Fibroblast of skin of right biceps (primary cell): ENCODE measurements at regions not wholly inside any gene's neighbourhood (a gene's known extent, or its start where the extent isn't known, plus 50 kb on each side); places are given as distances from the start of the nearest gene placed in this dataset.

Experiments
- DNase-seq: peaks from one replicate; pipeline ENCODE4 v3.0.0-alpha.2; 2013

DNA sequence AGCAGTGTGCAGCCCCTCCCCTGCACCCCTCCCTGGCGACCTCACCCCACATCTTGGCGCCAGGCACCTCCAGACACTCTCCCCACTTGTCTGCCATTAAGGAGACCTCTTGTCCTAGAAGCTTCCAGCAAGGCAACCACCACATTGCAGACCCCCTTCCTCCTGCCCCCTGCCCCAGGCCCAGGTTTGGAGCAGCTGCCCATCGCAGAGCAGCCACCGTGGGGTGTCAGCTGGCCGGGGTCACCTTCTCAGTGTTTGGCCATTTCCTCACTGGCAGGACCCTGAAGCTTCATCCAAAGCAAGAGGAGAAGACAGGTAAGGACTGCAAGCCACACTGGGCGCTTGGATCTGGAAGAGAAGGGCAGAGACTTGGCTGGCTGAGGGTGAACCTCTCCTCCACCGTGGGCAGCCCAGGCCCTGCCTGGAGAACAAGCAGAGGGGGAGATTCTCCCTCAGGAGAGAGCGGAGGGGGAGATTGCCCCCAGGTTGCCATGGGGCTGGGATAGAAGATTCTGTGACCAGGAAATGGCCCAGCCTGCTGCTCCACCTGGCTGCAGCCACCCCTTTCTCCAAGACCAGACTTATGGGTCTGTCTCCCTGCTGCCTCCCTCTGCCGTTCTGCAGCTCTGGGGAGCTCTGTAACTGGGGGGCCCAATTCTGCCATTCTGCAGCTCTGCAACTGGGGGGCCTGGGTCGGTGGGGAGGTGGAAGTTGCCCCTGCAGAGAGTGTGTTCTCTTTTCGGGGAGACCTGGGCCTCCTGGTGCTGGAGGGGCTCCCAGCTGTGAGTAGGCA, 72.9 kb upstream of the C14orf180 start:
- no peak for DNase-seq

DNA sequence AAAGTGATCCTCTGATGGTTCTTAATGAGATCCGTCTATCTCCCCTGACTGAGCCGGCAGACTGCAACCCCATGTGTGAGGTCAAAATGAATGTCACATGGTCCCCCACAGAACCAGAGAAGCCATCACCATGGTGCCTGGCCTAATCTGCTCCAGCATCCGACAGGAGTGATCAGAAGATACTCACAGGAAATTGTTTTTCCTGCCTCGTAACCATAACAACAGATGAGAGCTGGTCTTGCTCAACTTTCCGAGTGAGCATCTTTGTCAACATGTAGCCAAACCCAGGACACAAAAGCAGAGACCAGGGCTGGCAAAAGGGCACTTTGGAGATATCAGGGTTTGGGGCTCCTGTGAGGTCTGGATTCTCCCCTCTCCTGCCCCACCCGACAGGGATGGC, 72.1 kb upstream of the C14orf180 start:
- DNase-seq = no peak

GRCh38 chr14:104509673-104510072, 69.9 kb upstream of the C14orf180 start:
- no peak for DNase-seq

GRCh38 chr14:104510216-104510615, 69.3 kb upstream of the C14orf180 start:
- no peak for DNase-seq

- no peak for DNase-seq
These were observed 68.6 kb upstream of the C14orf180 start for GRCh38 chr14:104510794-104511611.

DNA sequence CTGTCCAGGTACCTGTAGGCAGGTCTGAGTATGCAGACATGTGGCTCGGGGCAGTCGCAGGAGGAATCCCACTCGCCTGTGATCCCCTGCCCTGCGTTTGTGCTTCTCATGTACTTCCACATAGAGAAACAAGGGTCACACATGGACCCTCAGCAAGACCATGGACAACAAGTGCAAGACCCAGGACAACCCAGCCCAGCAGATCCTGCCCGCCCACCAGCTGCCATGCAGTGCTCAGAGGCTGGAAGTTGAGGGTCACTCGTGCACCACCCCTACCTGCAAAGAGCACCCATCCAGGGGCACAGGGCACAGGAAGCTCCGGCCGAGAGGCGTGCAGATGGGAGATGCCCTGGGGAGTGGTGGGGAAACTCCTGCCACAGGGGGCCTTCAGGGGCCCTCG, 67.5 kb upstream of the C14orf180 start:
- DNase-seq = no peak

DNA sequence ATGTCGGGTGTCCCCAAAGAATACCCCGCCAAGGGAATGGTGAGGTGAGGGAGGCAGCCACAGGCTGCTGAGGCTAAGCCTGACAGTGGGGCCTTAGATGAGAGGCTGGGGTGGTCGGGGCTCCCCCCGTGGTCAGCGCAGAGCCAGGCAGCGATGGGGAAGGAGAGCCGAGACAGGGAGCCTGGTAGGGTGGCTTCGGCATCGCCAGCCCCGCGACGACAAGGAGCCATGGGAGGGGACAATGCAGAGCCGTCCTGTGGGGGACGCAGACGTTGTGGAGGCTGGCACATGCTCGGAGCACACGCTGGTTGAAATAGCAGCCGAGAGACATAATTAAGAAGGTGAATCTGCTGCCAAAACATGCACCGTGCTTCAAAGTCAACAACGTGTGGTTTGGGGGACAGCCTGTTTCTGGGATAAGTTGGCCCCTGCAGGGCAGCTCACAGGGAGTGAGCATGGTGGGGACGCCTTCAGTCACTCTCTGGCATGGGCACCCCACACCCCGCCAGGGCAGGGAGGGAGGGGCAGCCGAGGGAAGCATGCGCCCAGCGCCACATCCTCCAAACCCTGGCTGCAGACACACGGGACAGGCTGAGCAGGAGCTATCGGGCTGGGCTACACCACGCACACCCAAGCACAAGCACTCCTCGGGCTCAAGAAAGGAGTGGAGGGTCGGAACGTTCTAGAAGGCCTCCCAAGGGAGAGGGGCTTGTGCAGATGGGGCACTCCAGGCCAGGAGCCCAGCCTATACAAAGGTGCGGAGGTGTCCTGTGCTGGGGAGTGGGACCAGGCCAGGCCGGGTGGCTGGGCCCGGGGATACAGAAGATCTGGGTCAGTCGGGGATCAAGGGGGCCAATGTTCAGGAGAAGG, 66.6 kb upstream of the C14orf180 start:
- no peak for DNase-seq

GRCh38 chr14:104513641-104514046, 65.9 kb upstream of the C14orf180 start:
- DNase-seq = no peak

- DNase-seq = no peak
These were observed 65.3 kb upstream of the C14orf180 start for GRCh38 chr14:104514156-104514848.

- DNase-seq = no peak
These were observed 64.3 kb upstream of the C14orf180 start for GRCh38 chr14:104515059-104515810.

DNA sequence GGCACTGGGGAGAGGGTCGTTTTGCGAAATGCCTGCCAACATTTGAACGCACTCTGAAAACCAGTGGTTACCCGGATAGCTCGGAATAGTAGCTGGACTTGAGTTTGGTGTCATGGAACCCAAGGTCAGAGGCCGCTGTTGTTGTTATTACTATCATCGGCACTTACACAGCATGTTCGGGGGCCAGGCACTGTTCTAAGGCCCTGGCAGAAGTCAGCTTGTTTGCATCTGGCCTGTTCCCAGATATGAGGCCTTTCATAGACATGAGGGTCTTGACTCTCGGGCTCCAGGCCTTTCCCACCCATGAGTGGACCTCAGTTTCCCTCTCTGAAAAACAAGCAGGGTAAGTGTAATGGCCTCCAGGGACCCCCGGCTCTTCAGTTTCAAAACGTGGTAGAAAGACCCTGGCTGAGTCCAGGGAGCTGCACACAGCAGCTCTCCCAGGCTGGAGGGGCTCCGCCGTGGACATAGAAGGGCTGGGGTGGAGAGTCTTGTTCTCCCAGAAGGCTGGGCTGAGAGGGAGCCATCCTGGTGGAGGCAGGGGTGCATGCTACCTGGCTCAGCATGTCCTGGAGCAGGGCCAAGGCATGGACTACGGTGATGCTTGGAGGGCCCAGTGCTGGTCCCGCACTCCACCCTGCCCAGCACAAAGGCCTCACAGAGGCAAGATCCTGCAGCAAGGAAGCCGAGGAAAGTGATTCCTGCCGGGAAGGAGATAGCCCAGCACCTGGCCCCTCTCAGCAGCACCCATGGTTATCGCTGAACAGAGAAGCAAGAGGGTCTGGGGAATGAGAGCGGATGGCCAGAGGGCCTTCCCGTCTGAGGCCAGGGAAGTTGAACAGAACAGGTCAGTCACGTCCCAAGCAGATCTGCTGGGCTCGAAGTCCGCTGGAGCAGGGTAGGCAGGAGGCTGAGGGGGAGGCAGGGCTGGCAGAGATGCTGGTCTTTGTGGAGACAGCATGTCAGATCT, 63.5 kb upstream of the C14orf180 start:
- DNase-seq = no peak

GRCh38 chr14:104516906-104517305, 62.7 kb upstream of the C14orf180 start:
- no peak for DNase-seq

DNA sequence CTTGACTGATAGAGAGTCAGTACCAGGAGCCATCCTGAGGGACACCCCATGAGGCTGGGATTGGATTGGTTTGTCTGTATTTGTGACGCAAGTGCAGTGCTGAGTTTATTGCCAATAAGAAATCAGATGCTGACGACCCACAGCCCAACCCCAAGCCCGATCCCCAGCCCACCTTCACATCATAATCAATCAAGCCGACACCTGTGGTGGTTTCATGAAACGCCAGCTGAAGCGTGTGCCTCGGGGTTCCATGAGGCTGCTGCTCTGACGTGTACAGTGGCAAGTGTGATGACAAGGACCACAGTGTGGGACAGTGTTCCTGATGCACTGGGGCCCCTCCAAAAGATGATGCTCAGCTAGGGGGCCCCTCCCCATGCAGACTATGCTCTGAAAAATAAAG, 62.1 kb upstream of the C14orf180 start:
- no peak for DNase-seq

DNA sequence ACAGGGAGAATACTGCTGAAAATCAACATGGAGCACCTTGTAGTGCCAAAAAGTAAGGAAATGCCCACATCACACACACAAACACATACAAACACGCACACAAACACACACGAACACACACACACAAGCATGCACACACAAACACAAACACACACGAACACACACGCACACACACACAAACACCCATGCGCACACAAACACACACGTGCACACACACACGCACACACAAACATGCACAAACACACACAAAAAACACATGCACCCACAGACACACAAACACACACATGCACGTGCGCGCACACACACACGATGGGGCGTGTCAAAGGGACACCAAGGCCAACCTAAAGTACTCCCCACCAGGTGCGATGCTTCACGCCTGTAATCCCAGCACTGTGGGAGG, 61.7 kb upstream of the C14orf180 start:
- no peak for DNase-seq

DNA sequence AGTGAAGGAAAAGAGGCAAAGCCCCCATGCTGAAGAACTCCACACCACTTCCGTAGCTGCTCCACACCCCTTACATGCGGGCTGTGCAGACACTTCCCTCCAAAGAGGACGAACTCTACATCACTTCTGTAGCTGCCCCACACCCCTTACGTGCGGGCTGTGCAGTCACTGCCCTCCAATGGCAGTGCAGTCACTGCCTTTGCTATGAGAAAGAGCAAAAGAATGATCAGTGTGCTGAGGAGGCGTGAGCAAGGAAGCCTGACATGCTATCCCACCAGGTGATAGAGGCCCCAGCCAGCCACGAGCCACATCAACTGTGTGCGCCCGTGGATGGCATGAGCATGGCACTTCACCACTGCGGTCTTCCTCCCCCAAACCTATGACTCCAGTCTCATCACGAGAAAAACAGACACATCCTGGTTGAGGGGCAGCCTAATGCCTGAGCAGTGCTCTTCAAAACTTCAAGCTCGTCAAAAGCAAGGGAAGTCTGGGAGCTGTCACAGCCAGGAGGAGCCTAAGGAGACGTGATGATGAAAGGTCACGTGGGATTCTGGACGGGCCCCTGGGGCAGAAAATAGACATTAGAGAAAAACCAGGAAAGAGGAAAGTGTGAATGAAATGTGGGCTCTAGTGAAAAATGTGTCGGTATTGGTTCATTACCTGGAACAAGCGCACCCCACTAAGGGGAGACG, 60.8 kb upstream of the C14orf180 start:
- DNase-seq = no peak

DNA sequence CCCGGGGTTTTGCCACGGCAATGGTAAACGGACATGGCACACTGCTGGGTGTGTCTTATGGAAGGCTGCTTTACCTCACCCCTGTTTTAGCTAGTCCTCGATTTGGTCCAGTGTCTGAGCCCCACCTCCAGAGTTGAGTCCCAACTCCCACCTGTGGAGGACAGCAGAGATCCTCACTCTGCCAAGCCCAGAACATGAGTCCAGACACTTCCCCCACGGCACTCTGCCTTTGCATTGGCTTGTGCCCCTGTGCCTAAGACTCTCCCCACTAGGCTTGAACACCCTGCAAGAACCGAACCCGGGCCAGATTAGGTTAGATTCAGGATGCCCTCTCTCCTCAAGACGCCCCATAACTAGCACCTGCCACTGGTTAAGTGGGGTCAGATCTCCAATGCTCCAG, 59.8 kb upstream of the C14orf180 start:
- no peak for DNase-seq

DNA sequence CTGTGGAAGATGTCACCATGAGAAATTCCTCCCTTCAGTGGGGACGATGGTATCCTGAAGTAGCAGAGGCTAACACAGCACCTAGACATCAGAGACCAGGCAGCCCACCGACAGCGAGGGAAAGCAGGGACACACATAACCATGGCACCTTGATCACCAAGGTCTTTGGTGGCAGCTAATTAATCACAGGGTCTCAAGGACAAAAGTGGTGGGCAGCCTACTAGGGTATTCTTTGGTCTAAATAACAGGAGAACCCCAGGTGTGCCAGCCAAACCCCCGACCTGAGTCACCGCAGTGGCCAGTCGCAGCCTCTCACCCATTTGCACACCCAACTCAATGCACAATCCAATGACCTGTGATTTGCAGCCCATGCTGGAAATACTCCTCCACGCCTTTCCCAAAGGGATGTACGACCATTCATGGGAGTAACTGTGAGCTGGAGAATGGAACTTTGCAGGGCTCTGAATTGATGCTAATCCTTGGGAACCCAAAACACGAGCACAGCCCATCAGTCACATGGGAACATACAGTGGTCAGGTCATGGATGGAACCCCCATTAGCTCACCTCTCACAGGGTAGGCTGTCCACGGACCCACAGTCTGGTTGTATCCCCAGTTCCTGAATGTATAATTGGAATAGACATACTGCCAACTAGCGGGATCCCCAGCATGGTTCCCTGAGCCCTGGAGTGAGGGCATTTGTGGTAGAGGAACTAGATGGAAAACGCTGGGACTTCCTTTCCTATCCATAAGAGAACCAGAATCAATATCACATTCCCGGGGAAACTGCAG, 58.7 kb upstream of the C14orf180 start:
- no peak for DNase-seq

DNA sequence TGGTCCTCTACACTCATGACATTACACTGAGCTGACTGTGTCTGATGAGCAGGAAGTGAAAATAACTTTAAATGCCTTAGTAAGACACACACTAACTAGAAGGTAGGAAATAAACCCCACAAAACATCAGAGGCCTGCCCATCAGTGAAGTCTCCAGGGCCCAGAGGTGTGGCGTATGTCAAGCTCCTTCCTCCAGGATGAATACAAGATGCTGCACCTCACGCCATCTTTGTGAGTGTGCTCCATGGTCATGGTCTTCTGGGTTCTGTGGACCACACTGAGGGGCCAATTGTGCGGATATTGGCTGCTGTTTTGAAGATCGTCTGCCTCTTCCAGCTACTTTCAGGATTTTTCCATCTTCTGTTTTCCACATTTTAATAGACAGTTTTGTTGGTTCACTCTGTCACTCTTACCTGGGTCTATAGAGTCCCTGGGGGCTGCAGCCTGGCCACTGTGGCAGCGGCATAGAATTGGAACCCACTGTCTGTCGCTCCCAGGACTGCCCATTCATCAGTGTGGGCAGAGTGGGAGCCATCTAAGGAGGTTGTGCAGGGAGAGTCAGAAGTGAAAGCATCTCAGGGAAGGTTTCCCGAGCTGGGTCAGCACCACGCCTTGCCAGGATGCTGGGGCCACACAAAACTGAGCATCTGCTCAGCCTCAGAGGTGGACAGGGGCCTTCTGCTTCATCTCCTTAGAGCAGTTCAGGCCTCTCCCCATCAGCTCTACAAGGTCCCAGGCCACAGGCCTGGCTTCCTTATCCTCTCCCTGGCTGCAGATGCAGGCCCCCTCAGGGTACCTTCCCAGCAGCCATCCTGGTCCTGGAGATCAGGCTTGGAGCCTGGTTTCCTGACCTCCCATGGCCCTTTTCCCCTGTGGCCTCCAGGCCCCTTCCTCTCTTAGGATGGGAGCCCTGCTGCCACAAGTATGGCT, 57.5 kb upstream of the C14orf180 start:
- DNase-seq = no peak
